Colonic mucosa (tissue), 4 donors: ENCODE measurements at regions not wholly inside any gene's neighbourhood (a gene's known extent, or its start where the extent isn't known, plus 50 kb on each side); places are given as distances from the start of the nearest gene placed in this dataset.
"Not testable (repeated sequence)": the region's sequence is repeated elsewhere in the genome, so short reads cannot be mapped to it uniquely, and the experiment has no call there.

Source experiments
- DNase-seq: peaks from one replicate; pipeline ENCODE4 v3.0.0-alpha.2; 2020
- H3K27ac ChIP-seq: fragments of 200-600 bp; one replicate; pipeline ENCODE4 v1.8.0; 2021
- H3K27me3 ChIP-seq: fragments of 200-600 bp; one replicate; pipeline ENCODE4 v1.8.0; 2021
- H3K36me3 ChIP-seq: fragments of 200-600 bp; one replicate; pipeline ENCODE4 v1.8.0; 2021
- H3K4me1 ChIP-seq: fragments of 200-600 bp; one replicate; pipeline ENCODE4 v1.8.0; 2021; ENCODE audit warnings: mild to moderate bottlenecking
- H3K4me3 ChIP-seq: fragments of 200-600 bp; one replicate; pipeline ENCODE4 v1.8.0; 2021
- H3K9ac ChIP-seq, 2 donors: one replicate each; pipeline ENCODE4 v1.7.0; 2013; ENCODE audit warnings: control low read depth in 2 of 2, low read depth in 2 of 2, low read length in 2 of 2
- H3K9me3 ChIP-seq: fragments of 200-600 bp; one replicate; pipeline ENCODE4 v1.8.0; 2021
- intact Hi-C: fragments of 100-400 bp; cut with DNase I; formaldehyde crosslinking; loops from one replicate; pipeline ENCODE4 v1.14.1; 2022
- TF ChIP-seq, protein P1 (sequence below): fragments of 200-600 bp; IDR thresholded peaks from one replicate; pipeline ENCODE4 v1.8.0; 2022; ENCODE audit warnings: antibody characterized with exemption, mild to moderate bottlenecking
- donor health status: healthy.
- donor health status: DM: no; HTN: no; CAD: no.
- donor health status: DM: no; HTN: no; CAD: no.

DNA sequence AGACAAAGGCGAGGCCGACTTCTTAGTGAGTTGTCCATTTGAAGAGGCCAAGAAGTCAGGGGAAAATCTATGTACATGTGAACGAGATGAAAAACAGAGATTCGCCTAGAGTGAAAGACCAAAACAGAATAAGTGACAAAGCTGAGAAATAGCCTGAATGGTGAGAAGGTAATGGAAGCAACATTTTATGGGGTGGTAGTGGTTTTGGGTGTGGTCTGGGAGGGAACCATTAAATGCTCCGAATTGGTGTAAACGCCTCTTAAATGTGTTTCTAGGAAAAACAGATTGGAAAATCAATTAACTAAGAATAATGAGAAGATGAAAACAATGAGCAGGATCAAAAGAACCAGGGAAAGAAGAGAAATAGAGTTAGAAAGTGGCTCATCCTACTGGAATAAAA, 83.8 kb upstream of the MANSC4 start:
- TF ChIP-seq, protein P1, sequence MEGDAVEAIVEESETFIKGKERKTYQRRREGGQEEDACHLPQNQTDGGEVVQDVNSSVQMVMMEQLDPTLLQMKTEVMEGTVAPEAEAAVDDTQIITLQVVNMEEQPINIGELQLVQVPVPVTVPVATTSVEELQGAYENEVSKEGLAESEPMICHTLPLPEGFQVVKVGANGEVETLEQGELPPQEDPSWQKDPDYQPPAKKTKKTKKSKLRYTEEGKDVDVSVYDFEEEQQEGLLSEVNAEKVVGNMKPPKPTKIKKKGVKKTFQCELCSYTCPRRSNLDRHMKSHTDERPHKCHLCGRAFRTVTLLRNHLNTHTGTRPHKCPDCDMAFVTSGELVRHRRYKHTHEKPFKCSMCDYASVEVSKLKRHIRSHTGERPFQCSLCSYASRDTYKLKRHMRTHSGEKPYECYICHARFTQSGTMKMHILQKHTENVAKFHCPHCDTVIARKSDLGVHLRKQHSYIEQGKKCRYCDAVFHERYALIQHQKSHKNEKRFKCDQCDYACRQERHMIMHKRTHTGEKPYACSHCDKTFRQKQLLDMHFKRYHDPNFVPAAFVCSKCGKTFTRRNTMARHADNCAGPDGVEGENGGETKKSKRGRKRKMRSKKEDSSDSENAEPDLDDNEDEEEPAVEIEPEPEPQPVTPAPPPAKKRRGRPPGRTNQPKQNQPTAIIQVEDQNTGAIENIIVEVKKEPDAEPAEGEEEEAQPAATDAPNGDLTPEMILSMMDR, result no peak
- intact Hi-C loops, result no loop called here
- no peaks in the 10 kb centered on the region for H3K36me3 ChIP-seq
- no peaks in the 10 kb centered on the region for H3K9me3 ChIP-seq
- H3K4me3 ChIP-seq, result no peak overlapping the region
- no peak overlapping the region for H3K9ac ChIP-seq
- no peaks in the 10 kb centered on the region for H3K4me1 ChIP-seq
- DNase-seq, result no peak
- no peaks in the 10 kb centered on the region for H3K27me3 ChIP-seq
- no peak overlapping the region for H3K27ac ChIP-seq

DNA sequence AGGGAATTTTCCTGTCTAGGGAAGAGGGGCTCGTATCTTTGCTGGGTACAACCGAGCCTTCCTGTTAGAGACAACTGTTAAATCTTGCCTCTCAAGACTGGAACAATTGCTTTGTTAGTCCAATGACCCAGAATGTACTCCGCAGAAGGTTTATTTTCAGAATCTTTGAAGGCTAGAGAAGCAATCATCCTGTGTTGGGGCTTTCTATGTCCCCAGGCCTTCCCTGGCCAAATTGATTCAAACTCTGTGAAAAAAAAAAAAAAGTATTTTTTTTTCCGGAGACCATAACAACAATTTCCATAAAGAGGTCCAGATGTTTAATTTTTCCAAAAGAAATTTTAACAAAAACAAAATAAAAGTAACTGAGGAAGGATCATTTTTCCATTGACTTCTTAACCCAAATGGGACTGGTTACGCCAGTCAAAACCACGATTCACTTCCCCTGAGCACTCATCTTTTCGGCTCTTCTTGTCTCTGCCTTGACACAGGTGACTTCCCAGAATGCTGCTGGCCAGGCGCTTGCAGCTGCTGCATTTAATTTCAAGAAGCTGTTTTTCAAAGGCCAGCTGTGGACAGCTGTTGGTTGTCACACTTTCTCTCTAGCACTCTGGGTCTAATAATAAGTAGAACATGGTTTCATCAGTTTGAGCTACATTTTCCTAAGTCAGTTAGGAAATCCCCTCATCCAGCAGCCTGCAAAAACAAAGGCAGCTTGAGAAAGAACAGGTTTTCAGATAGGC, 81.6 kb upstream of the MANSC4 start:
- Histone ChIP-seq H3K27me3 (no peaks in the 10 kb centered on the region), H3K9me3 (no peaks in the 10 kb centered on the region), H3K36me3 (no peaks in the 10 kb centered on the region), H3K27ac (no peak overlapping the region), H3K4me3 (no peak overlapping the region), H3K9ac (no peak overlapping the region), H3K4me1 (no peaks in the 10 kb centered on the region)
- DNase-seq, result peak; percentile 45
- intact Hi-C loops, result no loop called here
- TF ChIP-seq, protein P1, result no peak

DNA sequence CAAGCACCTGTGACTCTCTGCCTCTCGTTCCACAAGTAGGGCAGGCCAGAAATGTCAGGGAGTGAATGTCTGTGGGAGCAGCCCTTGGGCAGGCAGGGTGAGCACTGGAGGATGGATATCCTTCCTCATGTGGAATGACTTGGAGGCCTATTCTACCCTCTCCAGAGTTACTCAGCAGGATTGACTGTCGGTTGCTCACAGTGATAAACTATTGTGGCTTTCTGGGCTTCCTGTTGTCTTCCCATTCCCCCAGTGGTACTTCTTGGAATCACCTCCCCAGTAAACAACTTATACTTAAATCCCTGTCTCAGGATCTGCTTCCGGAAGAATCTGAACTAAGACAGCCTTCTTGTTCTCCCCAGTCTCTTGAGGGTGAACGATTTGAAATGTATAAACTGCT, 79.6 kb upstream of the MANSC4 start:
- no peak for DNase-seq
- no peaks in the 10 kb centered on the region for H3K9me3 ChIP-seq
- TF ChIP-seq, protein P1, result no peak
- H3K4me1 ChIP-seq, result no peaks in the 10 kb centered on the region
- H3K9ac ChIP-seq, result no peak overlapping the region
- H3K27me3 ChIP-seq, result no peaks in the 10 kb centered on the region
- intact Hi-C loops, result no loop called here
- H3K27ac ChIP-seq, result no peak overlapping the region
- no peaks in the 10 kb centered on the region for H3K36me3 ChIP-seq
- H3K4me3 ChIP-seq, result no peak overlapping the region

DNA sequence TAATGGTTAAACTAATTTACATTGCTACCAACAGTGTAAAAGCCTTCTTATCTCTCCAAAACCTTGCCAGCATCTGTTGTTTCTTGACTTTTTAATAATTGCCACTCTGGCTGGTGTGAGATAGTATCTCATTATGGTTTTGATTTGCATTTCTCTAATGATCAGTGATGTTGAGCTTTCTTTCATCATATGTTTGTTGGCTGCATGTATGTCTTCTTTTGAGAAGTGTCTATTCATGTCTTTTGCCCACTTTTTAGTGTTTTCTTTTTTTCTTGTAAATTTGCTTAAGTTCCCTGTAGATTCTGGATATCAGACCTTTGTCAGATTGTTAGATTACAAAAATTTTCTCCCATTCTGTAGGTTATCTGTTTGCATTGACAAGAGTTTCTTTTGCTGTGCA, 77.0 kb upstream of the MANSC4 start:
- H3K27me3 ChIP-seq, H3K4me1 ChIP-seq, H3K27ac ChIP-seq, DNase-seq, intact Hi-C loops, H3K9ac ChIP-seq, H3K36me3 ChIP-seq, H3K9me3 ChIP-seq, H3K4me3 ChIP-seq: not testable (repeated sequence)

DNA sequence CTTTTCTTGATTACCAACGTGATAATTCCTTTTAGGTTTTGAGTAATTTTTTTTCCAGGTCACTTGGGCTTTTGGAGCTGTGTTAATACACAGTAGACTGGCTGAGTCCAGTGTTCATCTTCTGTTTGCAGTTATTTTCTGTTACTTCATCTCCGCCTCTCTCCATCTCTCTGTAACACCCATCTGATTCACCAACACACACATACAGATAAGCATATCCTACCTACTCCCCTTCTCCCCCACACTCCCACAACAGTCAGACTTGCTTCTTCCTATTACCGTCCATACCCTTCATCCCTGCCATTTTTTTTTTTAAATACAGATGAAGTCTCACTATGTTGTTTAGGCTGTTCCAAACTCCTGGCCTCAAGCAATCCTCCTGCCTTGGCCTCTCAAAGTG, 72.7 kb upstream of the MANSC4 start:
- no peak overlapping the region for H3K9ac ChIP-seq
- H3K27me3 ChIP-seq, result no peaks in the 10 kb centered on the region
- H3K4me3 ChIP-seq, result no peak overlapping the region
- DNase-seq, result no peak
- TF ChIP-seq, protein P1, result no peak
- H3K27ac ChIP-seq, result no peak overlapping the region
- no peaks in the 10 kb centered on the region for H3K9me3 ChIP-seq
- intact Hi-C loops, result no loop called here
- no peaks in the 10 kb centered on the region for H3K36me3 ChIP-seq
- no peaks in the 10 kb centered on the region for H3K4me1 ChIP-seq
